ENCODE measurements at regions not wholly inside any gene's neighbourhood (a gene's known extent, or its start where the extent isn't known, plus 50 kb on each side); places are given as distances from the start of the nearest gene placed in this dataset.

DNA sequence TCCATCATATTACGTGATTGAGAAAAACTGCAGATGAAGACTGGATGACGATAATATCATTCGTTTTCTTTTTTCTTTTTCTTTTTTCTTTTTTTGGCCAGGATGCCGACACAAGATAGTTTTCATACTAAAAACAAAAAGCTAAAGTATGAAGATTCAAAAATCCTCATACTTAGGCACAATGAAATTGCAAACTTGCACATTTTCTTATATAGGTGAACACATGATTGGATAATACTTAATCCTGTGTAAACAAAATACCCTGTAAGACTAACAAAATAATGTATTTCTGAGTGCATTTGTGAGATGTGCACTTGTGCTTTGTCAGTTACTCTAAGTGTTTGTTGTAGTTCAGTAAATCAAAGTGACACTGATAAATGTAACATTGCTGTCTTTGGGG lies 568.9 kb downstream of the ANKRD50 start:
- ChIA-PET POLR2A (no interaction called here), CTCF (interaction anchor here (0.8 kb wide), 1 partner anchor 66 kb away, joined by 3 read pairs; no protein-coding TSS in a partner anchor)
- DNase-seq (ENCODE audit: extremely low spot score), result no peak
- no peak for TF ChIP-seq FOXK2 (IDR thresholded peaks at IDR 0.05)
- TF ChIP-seq, protein P1, sequence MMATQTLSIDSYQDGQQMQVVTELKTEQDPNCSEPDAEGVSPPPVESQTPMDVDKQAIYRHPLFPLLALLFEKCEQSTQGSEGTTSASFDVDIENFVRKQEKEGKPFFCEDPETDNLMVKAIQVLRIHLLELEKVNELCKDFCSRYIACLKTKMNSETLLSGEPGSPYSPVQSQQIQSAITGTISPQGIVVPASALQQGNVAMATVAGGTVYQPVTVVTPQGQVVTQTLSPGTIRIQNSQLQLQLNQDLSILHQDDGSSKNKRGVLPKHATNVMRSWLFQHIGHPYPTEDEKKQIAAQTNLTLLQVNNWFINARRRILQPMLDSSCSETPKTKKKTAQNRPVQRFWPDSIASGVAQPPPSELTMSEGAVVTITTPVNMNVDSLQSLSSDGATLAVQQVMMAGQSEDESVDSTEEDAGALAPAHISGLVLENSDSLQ (IDR thresholded peaks at IDR 0.05), result peak; percentile 65

DNA sequence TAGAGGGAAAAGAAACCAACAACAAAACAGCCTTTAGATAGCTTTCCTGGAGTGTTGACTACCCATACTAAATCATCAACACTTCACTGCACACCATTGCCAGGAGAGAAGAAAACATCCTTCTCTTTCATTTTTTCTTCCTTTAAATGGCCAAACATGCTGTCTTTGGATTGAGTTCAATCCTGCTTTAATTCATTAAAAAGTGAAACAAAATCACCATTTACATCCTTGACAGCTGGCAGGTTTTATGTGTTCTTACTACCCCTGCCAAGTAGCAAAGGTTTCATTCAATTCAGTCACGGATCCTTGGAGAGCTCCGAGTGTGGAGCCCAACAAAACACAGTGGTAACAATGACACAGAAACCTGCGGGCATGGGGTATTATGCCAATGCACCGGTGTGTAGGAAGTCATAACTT lies 568.3 kb downstream of the ANKRD50 start:
- TF ChIP-seq L3MBTL2 (conservative IDR thresholded peaks at IDR 0.05) (no peak), NFRKB (IDR thresholded peaks at IDR 0.05) (no peak), FOXM1 (IDR thresholded peaks at IDR 0.05; ENCODE audit: borderline replicate concordance) (no peak), TARDBP (IDR thresholded peaks at IDR 0.05) (no peak), HDGF (IDR thresholded peaks at IDR 0.05; ENCODE audit: borderline replicate concordance) (no peak), ARNT (IDR thresholded peaks at IDR 0.05) (no peak), SUZ12 (IDR thresholded peaks at IDR 0.05) (no peak), CTBP1 (IDR thresholded peaks at IDR 0.05; ENCODE audit: borderline replicate concordance) (no peak), ELF4 (IDR thresholded peaks at IDR 0.05) (no peak), ZNF384 (IDR thresholded peaks at IDR 0.05) (no peak), BHLHE40 (IDR thresholded peaks at IDR 0.05; ENCODE audit: borderline replicate concordance) (no peak), FOXK2 (IDR thresholded peaks at IDR 0.05) (no peak), FOXA1 (IDR thresholded peaks at IDR 0.05) (no peak), LEF1 (IDR thresholded peaks at IDR 0.05; ENCODE audit: borderline replicate concordance) (no peak), SP1 (IDR thresholded peaks at IDR 0.05) (no peak)
- TF ChIP-seq, protein P1 (IDR thresholded peaks at IDR 0.05), result no peak
- no peak for DNase-seq (ENCODE audit: extremely low spot score)
- POLR2A ChIA-PET, result no interaction called here
- CTCF ChIA-PET, result no interaction called here

GRCh38 chr4:124146068-124146467 lies 566.5 kb downstream of the ANKRD50 start:
- no peak for TF ChIP-seq FOXK2 (IDR thresholded peaks at IDR 0.05)
- DNase-seq (ENCODE audit: extremely low spot score), result no peak
- POLR2A ChIA-PET, result no interaction called here
- CTCF ChIA-PET, result no interaction called here

DNA sequence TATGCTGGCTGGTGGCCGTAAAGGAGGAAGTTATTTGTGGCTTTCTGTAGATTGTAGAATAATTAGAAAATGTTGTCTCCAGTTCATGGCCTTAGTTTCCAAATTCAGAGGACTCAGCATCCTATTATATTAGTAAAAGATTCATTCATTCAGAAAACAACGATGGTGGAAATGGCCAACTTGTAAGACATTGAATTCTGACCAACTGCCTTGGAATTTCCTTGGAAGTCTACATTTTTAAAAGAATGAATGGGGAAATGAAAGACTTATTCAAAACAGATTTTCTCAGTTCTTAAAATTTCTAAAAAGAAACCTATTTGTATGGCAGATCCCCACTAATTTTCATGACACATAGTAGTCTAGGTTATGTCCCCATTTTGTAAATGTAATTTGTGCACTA lies 561.5 kb downstream of the ANKRD50 start:
- CTCF ChIA-PET, result no interaction called here
- no peak for DNase-seq (ENCODE audit: extremely low spot score)
- TF ChIP-seq ZNF384 (IDR thresholded peaks at IDR 0.05), result no peak
- TF ChIP-seq BHLHE40 (IDR thresholded peaks at IDR 0.05; ENCODE audit: borderline replicate concordance), result no peak
- TF ChIP-seq NFRKB (IDR thresholded peaks at IDR 0.05), result no peak
- no peak for TF ChIP-seq TARDBP (IDR thresholded peaks at IDR 0.05)
- no peak for TF ChIP-seq HDGF (IDR thresholded peaks at IDR 0.05; ENCODE audit: borderline replicate concordance)
- TF ChIP-seq ELF4 (IDR thresholded peaks at IDR 0.05), result no peak
- TF ChIP-seq L3MBTL2 (conservative IDR thresholded peaks at IDR 0.05), result no peak
- POLR2A ChIA-PET, result no interaction called here

- DNase-seq (ENCODE audit: extremely low spot score), result no peak
- POLR2A ChIA-PET, result no interaction called here
These were observed 560.4 kb downstream of the ANKRD50 start for GRCh38 chr4:124152132-124152531.

GRCh38 chr4:124155239-124155638 lies 557.3 kb downstream of the ANKRD50 start:
- DNase-seq (ENCODE audit: extremely low spot score), result no peak
- POLR2A ChIA-PET, result no interaction called here
- TF ChIP-seq FOXK2 (IDR thresholded peaks at IDR 0.05) (no peak), ELF4 (IDR thresholded peaks at IDR 0.05) (no peak), HDGF (IDR thresholded peaks at IDR 0.05; ENCODE audit: borderline replicate concordance) (no peak), NFRKB (IDR thresholded peaks at IDR 0.05) (no peak), ZNF384 (IDR thresholded peaks at IDR 0.05) (no peak), BHLHE40 (IDR thresholded peaks at IDR 0.05; ENCODE audit: borderline replicate concordance) (no peak), LEF1 (IDR thresholded peaks at IDR 0.05; ENCODE audit: borderline replicate concordance) (no peak), FOXM1 (IDR thresholded peaks at IDR 0.05; ENCODE audit: borderline replicate concordance) (no peak), ARNT (IDR thresholded peaks at IDR 0.05) (no peak)
- TF ChIP-seq, protein P1 (IDR thresholded peaks at IDR 0.05), result no peak
- CTCF ChIA-PET, result no interaction called here

More at GRCh38 chr4:124152132-124152531, 560.4 kb downstream of the ANKRD50 start:
- TF ChIP-seq FOXA1 (IDR thresholded peaks at IDR 0.05) (no peak), LEF1 (IDR thresholded peaks at IDR 0.05; ENCODE audit: borderline replicate concordance) (no peak), FOXM1 (IDR thresholded peaks at IDR 0.05; ENCODE audit: borderline replicate concordance) (no peak), FOXK2 (IDR thresholded peaks at IDR 0.05) (no peak), ARNT (IDR thresholded peaks at IDR 0.05) (no peak), SUZ12 (IDR thresholded peaks at IDR 0.05) (no peak), HDGF (IDR thresholded peaks at IDR 0.05; ENCODE audit: borderline replicate concordance) (no peak), NFRKB (IDR thresholded peaks at IDR 0.05) (no peak), L3MBTL2 (conservative IDR thresholded peaks at IDR 0.05) (no peak), SP1 (IDR thresholded peaks at IDR 0.05) (no peak)
- CTCF ChIA-PET, result no interaction called here

- CTCF ChIA-PET, result no interaction called here
- POLR2A ChIA-PET, result no interaction called here
- TF ChIP-seq FOXA1 (IDR thresholded peaks at IDR 0.05), result no peak
- TF ChIP-seq HDGF (IDR thresholded peaks at IDR 0.05; ENCODE audit: borderline replicate concordance), result no peak
- TF ChIP-seq CTBP1 (IDR thresholded peaks at IDR 0.05; ENCODE audit: borderline replicate concordance), result no peak
- TF ChIP-seq, protein P1 (IDR thresholded peaks at IDR 0.05), result peak; percentile 27; the same call in 1 of the 2 replicates
- no peak for TF ChIP-seq FOXM1 (IDR thresholded peaks at IDR 0.05; ENCODE audit: borderline replicate concordance)
- no peak for TF ChIP-seq ZNF384 (IDR thresholded peaks at IDR 0.05)
- no peak for TF ChIP-seq NFRKB (IDR thresholded peaks at IDR 0.05)
These were observed 555.0 kb downstream of the ANKRD50 start for GRCh38 chr4:124157396-124158083.

More at GRCh38 chr4:124157396-124158083, 555.0 kb downstream of the ANKRD50 start:
- no peak for DNase-seq (ENCODE audit: extremely low spot score)
